ENCODE measurements at regions not wholly inside any gene's neighbourhood (a gene's known extent, or its start where the extent isn't known, plus 50 kb on each side); places are given as distances from the start of the nearest gene placed in this dataset.

DNA sequence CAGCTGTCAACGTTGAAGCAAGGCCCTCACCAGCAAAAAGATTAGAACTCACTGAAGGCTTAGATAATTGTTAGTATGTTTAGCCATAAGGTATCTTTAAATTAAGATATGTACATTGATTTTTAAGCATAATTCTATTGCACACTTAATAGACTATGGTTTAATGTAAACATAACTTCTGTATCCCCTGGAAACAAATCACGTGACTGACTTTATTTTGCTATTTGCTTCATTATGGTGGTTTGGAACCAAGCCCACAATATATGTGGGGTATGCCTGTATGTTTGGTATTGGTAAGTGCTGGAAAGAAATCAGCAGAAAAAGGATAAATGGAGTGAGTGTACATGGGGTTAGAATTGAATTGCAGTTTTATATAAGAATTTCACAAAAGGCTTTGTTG, 111.9 kb downstream of the NMUR2 start:
- H3K27ac ChIP-seq, result no peak overlapping the region
- TF ChIP-seq, protein P1, sequence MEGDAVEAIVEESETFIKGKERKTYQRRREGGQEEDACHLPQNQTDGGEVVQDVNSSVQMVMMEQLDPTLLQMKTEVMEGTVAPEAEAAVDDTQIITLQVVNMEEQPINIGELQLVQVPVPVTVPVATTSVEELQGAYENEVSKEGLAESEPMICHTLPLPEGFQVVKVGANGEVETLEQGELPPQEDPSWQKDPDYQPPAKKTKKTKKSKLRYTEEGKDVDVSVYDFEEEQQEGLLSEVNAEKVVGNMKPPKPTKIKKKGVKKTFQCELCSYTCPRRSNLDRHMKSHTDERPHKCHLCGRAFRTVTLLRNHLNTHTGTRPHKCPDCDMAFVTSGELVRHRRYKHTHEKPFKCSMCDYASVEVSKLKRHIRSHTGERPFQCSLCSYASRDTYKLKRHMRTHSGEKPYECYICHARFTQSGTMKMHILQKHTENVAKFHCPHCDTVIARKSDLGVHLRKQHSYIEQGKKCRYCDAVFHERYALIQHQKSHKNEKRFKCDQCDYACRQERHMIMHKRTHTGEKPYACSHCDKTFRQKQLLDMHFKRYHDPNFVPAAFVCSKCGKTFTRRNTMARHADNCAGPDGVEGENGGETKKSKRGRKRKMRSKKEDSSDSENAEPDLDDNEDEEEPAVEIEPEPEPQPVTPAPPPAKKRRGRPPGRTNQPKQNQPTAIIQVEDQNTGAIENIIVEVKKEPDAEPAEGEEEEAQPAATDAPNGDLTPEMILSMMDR (IDR thresholded peaks at IDR 0.05), result no peak
- TF ChIP-seq ZFX (IDR thresholded peaks at IDR 0.05; ENCODE audit: borderline replicate concordance), result no peak

DNA sequence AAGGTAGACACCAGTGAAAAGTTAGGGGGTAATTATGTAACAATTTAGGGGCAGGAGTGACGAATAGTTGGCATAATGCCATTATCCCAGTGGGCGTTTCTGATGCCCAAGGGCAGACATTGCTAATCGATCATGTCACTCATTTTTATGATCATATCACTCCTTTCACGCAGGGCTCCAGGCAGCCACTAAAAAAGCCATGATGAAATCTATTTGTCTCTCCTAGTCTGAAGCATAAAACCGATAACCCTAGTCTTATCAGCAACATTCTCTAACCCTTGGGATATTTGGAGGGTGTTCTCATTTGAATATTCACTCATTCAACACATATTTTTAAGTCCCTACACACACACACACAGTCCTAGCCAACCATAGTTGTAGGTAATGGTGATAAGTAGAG, 114.9 kb downstream of the NMUR2 start:
- TF ChIP-seq, protein P1 (IDR thresholded peaks at IDR 0.05), result no peak
- TF ChIP-seq ZFX (IDR thresholded peaks at IDR 0.05; ENCODE audit: borderline replicate concordance), result no peak

DNA sequence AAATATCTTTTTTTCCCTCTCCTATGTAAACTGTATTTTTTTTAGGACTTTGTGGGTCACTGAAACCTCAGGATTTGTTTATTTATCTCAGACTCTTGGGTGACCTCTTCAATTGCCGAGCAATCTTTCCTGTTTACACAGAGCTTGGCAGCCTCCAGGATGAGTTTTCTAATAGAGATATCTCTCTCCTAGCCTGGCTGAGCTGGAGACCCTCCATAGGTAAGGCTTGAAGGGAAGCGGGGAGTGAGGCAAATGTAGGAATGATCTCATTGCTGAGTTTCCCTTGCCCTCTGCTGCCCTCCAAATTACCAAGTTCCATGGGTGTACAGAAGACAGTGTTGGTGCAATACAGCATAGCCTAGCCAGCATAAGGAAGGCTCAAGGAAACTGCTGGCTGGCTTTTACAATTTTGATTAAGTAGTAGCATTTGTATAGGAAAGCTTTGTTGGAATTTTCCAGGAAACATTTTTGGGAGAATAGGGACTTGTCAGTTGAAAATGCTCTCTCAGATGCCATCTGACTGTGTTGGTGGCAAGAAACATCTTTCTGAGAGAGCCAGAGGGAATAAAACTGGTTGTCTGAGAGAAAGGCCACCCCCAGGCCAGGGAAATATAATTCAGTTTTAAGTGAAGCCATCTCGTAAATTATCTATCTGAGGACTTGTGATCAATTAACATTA, 116.0 kb downstream of the NMUR2 start:
- TF ChIP-seq, protein P1 (IDR thresholded peaks at IDR 0.05), result no peak
- no peak for TF ChIP-seq ZFX (IDR thresholded peaks at IDR 0.05; ENCODE audit: borderline replicate concordance)
- no peak overlapping the region for H3K27ac ChIP-seq

More for the DNA sequence above, 114.9 kb downstream of the NMUR2 start:
- no peak overlapping the region for H3K27ac ChIP-seq

DNA sequence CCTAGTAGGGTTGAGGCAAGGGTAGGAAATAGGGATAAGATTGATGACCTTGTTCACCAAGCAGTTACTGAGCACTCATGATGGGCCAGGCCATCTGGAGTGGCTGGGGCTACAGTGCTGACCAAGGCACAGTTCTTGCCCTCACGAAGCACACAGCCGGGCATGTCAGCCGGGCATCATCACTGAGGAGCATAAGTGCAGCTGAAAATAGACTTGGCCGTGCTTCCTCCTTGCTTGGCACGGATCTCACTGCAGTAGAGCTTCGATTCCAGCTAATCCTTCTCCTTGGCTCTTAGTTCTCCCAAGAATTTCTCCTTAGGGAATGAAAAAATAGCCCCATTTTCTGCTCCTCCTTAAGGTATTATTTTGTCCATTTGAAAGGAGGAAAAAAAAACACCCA, 116.6 kb downstream of the NMUR2 start:
- TF ChIP-seq ZFX (IDR thresholded peaks at IDR 0.05; ENCODE audit: borderline replicate concordance), result no peak
- TF ChIP-seq, protein P1 (IDR thresholded peaks at IDR 0.05), result no peak

DNA sequence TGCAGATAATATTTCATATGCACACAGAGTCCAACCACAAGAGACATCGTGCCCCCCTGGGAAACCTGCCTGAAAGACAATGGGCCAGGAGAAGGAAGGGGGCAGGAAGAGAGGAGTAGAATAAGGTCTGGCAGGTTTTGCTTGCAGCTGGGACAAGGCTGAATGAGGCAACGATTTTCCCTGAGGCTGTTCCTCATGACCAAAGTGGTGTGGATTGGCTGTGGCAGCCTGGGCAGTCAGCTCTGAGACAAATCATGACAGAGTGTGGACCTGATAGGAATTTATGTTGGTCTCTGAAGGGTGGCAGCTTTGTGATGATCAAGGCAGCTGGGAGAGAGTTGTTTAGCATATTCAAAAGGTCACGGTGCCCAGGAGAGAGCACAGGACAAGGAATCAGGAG, 119.3 kb downstream of the NMUR2 start:
- no peak for TF ChIP-seq ZFX (IDR thresholded peaks at IDR 0.05; ENCODE audit: borderline replicate concordance)
- TF ChIP-seq, protein P1 (IDR thresholded peaks at IDR 0.05), result no peak
- H3K27ac ChIP-seq, result no peak overlapping the region

More for the DNA sequence above, 116.6 kb downstream of the NMUR2 start:
- H3K27ac ChIP-seq, result no peak overlapping the region

DNA sequence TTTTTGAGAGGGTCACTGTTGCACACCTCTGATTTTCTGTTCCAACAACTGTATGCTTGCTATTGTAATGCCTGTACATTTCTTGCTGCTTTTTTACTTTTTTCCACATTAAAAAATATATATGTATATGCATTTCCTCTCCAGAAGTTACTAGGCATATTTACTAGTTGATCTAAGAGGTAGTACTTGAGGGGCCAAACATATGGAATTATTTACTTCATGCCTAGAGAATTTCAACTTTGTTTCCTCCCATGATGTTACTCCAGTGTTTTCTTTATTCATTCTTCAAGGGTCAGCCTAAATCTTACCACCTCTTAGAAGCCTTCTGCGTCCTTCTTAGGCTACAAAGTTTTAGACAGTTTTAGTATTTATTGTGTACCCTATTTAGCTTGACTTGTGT, 122.7 kb downstream of the NMUR2 start:
- TF ChIP-seq ZFX (IDR thresholded peaks at IDR 0.05; ENCODE audit: borderline replicate concordance), result no peak
- TF ChIP-seq, protein P1 (IDR thresholded peaks at IDR 0.05), result no peak
- H3K27ac ChIP-seq, result no peak overlapping the region

GRCh38 chr5:152277936-152278335, 127.1 kb downstream of the NMUR2 start:
- H3K27ac ChIP-seq, result no peak overlapping the region
- TF ChIP-seq ZFX (IDR thresholded peaks at IDR 0.05; ENCODE audit: borderline replicate concordance), result no peak
- TF ChIP-seq, protein P1 (IDR thresholded peaks at IDR 0.05), result no peak

Measured in 22Rv1 (cell line).